PC-3 (cell line): ENCODE measurements at regions not wholly inside any gene's neighbourhood (a gene's known extent, or its start where the extent isn't known, plus 50 kb on each side); places are given as distances from the start of the nearest gene placed in this dataset.

Source experiments
- ATAC-seq: fragments of 200-7000 bp; cut with Tn5 transposase; 2 replicates; pipeline ENCODE4 v1.9.1; 2020; ENCODE audit warnings: mild to moderate bottlenecking, moderate library complexity
- BruUV-seq: library from RNA; stranded (reverse); fragments of 400-500 nt; replicated peaks from 2 replicates; lab custom pipeline; 2021; lab: Mats Ljungman, UMichigan
- CTCF ChIA-PET: fragments of 300-600 bp; sonication (Branson Sonifier 250); formaldehyde crosslinking; loops from one replicate; lab custom pipeline; 2022; ENCODE audit warnings: antibody characterized with exemption; lab: Charles Lee
- POLR2A ChIA-PET: fragments of 300-600 bp; sonication (Branson Sonifier 250); formaldehyde crosslinking; loops from one replicate; lab custom pipeline; 2022; ENCODE audit warnings: antibody characterized with exemption; ENCODE audit not compliant: unreplicated experiment; lab: Charles Lee
- DNase-seq: peaks from one replicate; pipeline ENCODE4 v3.0.0-alpha.2; 2015
- H2AFZ ChIP-seq: fragments of 300-600 bp; sonication (generic); 2 replicates; pipeline ENCODE4 v1.6.0; 2016; ENCODE audit warnings: antibody characterized with exemption, low read length
- H3F3A ChIP-seq: fragments of 300-600 bp; sonication (generic); one replicate; pipeline ENCODE4 v1.6.0; 2017; ENCODE audit warnings: antibody characterized with exemption, low read length, control low read depth, mild to moderate bottlenecking; ENCODE audit not compliant: unreplicated experiment
- H3K27ac ChIP-seq: fragments of 300-600 bp; sonication (generic); 2 replicates; pipeline ENCODE4 v1.5.1; 2016; ENCODE audit warnings: mild to moderate bottlenecking, low read length
- H3K27me3 ChIP-seq: fragments of 300-600 bp; sonication (generic); 2 replicates; pipeline ENCODE4 v1.6.1; 2016; ENCODE audit warnings: low read length, mixed read lengths
- H3K36me3 ChIP-seq: fragments of 300-600 bp; sonication (generic); 2 replicates; pipeline ENCODE4 v1.6.1; 2016; ENCODE audit warnings: low read depth, mixed run types, low read length, mixed read lengths
- H3K4me1 ChIP-seq: fragments of 300-600 bp; sonication (generic); 2 replicates; pipeline ENCODE4 v1.5.1; 2016; ENCODE audit warnings: low read length; ENCODE audit not compliant: insufficient read depth
- H3K4me2 ChIP-seq: fragments of 300-600 bp; sonication (generic); 2 replicates; pipeline ENCODE4 v1.6.0; 2016; ENCODE audit warnings: low read length
- H3K4me3 ChIP-seq: fragments of 300-600 bp; sonication (generic); 2 replicates; pipeline ENCODE4 v1.5.1; 2016; ENCODE audit warnings: mild to moderate bottlenecking, low read length, mixed read lengths
- H3K79me2 ChIP-seq: fragments of 300-600 bp; sonication (generic); 2 replicates; pipeline ENCODE4 v1.6.1; 2017; ENCODE audit warnings: low read length, mixed read lengths
- H3K9ac ChIP-seq: fragments of 300-600 bp; sonication (generic); 2 replicates; pipeline ENCODE4 v1.6.0; 2016; ENCODE audit warnings: mild to moderate bottlenecking, low read length
- H3K9me2 ChIP-seq: fragments of 300-600 bp; sonication (generic); replicated peaks from 2 replicates; pipeline ENCODE4 v1.6.1; 2016; ENCODE audit warnings: mixed run types, low read length, mixed read lengths
- H3K9me3 ChIP-seq: fragments of 300-600 bp; sonication (generic); 2 replicates; pipeline ENCODE4 v1.6.1; 2016; ENCODE audit warnings: low read length, mixed read lengths
- H4K20me1 ChIP-seq: fragments of 300-600 bp; sonication (generic); 2 replicates; pipeline ENCODE4 v1.6.1; 2016; ENCODE audit warnings: low read length, mixed read lengths
- CTCF ChIP-seq: fragments of 300-600 bp; sonication (generic); conservative IDR thresholded peaks from 2 replicates; pipeline ENCODE4 v1.5.1; 2017; ENCODE audit warnings: antibody characterized with exemption, low read depth, mild to moderate bottlenecking, low read length
- EZH2 ChIP-seq: fragments of 300-600 bp; sonication (generic); IDR thresholded peaks from one replicate; pipeline ENCODE4 v1.6.1; 2017; ENCODE audit warnings: antibody characterized with exemption, mild to moderate bottlenecking, low read length; ENCODE audit not compliant: unreplicated experiment
- EZH2phosphoT487 ChIP-seq: fragments of 300-600 bp; sonication (generic); IDR thresholded peaks from 2 replicates; pipeline ENCODE4 v1.6.1; 2018; ENCODE audit warnings: mild to moderate bottlenecking, antibody characterized with exemption, low read length, borderline replicate concordance
- intact Hi-C: fragments of 100-400 bp; cut with micrococcal nuclease; formaldehyde crosslinking; loops from 2 replicates; pipeline ENCODE4 v1.9.0; 2023

- H3K79me2 ChIP-seq: no peaks in the 10 kb centered on the region
- no peak overlapping the region for H3K9ac ChIP-seq
- H3K9me2 ChIP-seq: no peaks in the 10 kb centered on the region
- ChIA-PET CTCF (no interaction called here), POLR2A (no interaction called here)
- TF ChIP-seq EZH2phosphoT487 (no peak), CTCF (no peak), EZH2 (no peak)
- no peak overlapping the region for H3K27ac ChIP-seq
- no peak overlapping the region for H2AFZ ChIP-seq
- no peak overlapping the region for H3K4me2 ChIP-seq
- no peaks in the 10 kb centered on the region for H3F3A ChIP-seq
- no peaks in the 10 kb centered on the region for H3K4me1 ChIP-seq
- BruUV-seq: no TSS peak
- DNase-seq: no peak
- H3K4me3 ChIP-seq: no peak overlapping the region
- no peak for ATAC-seq
- intact Hi-C loops: no loop called here
- H3K27me3 ChIP-seq: peaks cover 8% of the 10 kb centered on the region
- no peaks in the 10 kb centered on the region for H4K20me1 ChIP-seq
- H3K9me3 ChIP-seq: no peaks in the 10 kb centered on the region
- H3K36me3 ChIP-seq: no peaks in the 10 kb centered on the region
Observed at GRCh38 chr6:153843420-153843819, 195.6 kb upstream of the OPRM1 start.

GRCh38 chr6:153842491-153842890, 196.5 kb upstream of the OPRM1 start:
- Histone ChIP-seq H3K27ac (no peak overlapping the region), H3K9me3 (no peaks in the 10 kb centered on the region), H3K36me3 (no peaks in the 10 kb centered on the region), H3K4me2 (no peak overlapping the region), H3F3A (no peaks in the 10 kb centered on the region), H3K79me2 (no peaks in the 10 kb centered on the region), H3K27me3 (peaks cover 14% of the 10 kb centered on the region), H3K4me1 (no peaks in the 10 kb centered on the region), H3K9me2 (no peaks in the 10 kb centered on the region), H3K9ac (no peak overlapping the region), H4K20me1 (no peaks in the 10 kb centered on the region), H3K4me3 (no peak overlapping the region), H2AFZ (no peak overlapping the region)
- TF ChIP-seq EZH2phosphoT487: no peak
- no peak for TF ChIP-seq CTCF
- no peak for TF ChIP-seq EZH2
- ChIA-PET CTCF (no interaction called here), POLR2A (no interaction called here)
- intact Hi-C loops: no loop called here
- BruUV-seq: no TSS peak
- ATAC-seq (no peak), DNase-seq (no peak)

GRCh38 chr6:153840039-153840850, 198.8 kb upstream of the OPRM1 start:
- H3K9ac ChIP-seq: no peak overlapping the region
- ATAC-seq (no peak), DNase-seq (no peak)
- no peaks in the 10 kb centered on the region for H3F3A ChIP-seq
- no peaks in the 10 kb centered on the region for H3K4me1 ChIP-seq
- H3K9me2 ChIP-seq: no peaks in the 10 kb centered on the region
- H2AFZ ChIP-seq: no peak overlapping the region
- no peaks in the 10 kb centered on the region for H3K36me3 ChIP-seq
- no TSS peak for BruUV-seq
- no peak overlapping the region for H3K4me2 ChIP-seq
- no peak overlapping the region for H3K4me3 ChIP-seq
- ChIA-PET POLR2A (no interaction called here), CTCF (no interaction called here)
- H4K20me1 ChIP-seq: no peaks in the 10 kb centered on the region
- no peak overlapping the region for H3K27ac ChIP-seq
- no peak for TF ChIP-seq CTCF
- no peak for TF ChIP-seq EZH2phosphoT487
- no peak for TF ChIP-seq EZH2
- H3K9me3 ChIP-seq: no peaks in the 10 kb centered on the region
- intact Hi-C loops: no loop called here
- peaks cover 26% of the 10 kb centered on the region for H3K27me3 ChIP-seq
- no peaks in the 10 kb centered on the region for H3K79me2 ChIP-seq
